IPS-18c (cell line): ENCODE measurements at regions not wholly inside any gene's neighbourhood (a gene's known extent, or its start where the extent isn't known, plus 50 kb on each side); places are given as distances from the start of the nearest gene placed in this dataset.

Source experiments
- H3K4me3 ChIP-seq: 2 replicates; pipeline ENCODE4 v1.7.0; 2013; ENCODE audit warnings: low read depth, mild to moderate bottlenecking, low read length, moderate library complexity; ENCODE audit not compliant: insufficient read depth
- H3K9me3 ChIP-seq: one replicate; pipeline ENCODE4 v1.6.1; 2013; ENCODE audit warnings: mild to moderate bottlenecking, low read length, moderate library complexity; ENCODE audit not compliant: control insufficient read depth, insufficient read depth

DNA sequence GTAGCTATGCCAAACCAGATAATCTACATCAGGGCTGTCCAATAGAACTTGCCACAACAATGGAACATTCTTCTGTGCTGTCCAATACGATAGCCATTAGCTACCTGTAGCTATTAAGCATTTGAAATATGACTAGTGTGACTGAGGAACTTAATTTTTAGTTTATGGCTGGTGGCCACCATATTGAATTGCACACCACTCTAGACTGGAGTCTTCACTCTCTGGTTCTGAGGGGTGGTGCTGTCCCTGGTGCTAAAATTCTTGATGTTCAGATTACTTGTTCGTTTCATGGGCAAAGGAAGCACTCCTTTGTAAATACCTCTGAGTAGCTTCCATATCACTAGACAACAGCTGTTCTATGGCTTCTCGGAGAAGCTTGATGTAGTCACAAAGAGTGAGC is 296.6 kb downstream of the NPIPA8 start:
- no peaks in the 10 kb centered on the region for H3K9me3 ChIP-seq
- H3K4me3 ChIP-seq: no peak overlapping the region

DNA sequence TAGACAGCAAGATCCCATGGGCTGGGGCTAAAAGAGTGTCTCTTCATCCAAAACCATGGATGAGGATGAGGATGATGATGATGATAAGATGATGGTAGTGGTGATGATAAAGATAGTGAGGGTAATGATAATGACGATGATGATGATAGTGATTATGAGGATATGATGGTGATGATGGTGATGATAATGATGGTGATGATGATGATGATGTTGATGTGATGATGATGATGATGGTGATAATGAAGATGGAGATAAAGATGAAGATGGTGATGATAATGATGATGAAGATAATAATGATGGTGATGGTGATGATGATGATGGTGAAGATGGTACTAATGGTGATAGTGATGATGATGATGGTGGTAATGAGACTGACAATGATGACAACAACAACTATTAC is 299.5 kb downstream of the NPIPA8 start:
- no peaks in the 10 kb centered on the region for H3K9me3 ChIP-seq
- H3K4me3 ChIP-seq: no peak overlapping the region

DNA sequence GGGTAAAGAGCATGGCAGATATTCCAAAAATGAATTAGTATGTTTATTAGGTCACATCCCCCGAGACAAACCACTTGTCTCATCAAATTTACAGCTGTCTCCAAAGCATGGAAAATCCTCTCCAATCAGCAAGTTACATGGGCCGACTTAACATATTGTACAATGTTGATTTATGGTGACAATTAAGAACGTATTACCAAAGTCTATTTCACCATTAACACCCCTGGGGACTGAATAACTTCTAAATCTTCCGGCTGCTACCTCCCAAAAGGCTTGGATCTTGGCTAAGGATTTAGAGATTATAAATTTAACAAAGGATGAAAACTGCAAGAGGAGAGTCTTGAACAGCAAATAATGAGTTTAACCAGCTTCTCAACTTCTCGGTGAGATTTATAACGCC is 311.9 kb downstream of the NPIPA8 start:
- no peak overlapping the region for H3K4me3 ChIP-seq
- H3K9me3 ChIP-seq: no peaks in the 10 kb centered on the region

DNA sequence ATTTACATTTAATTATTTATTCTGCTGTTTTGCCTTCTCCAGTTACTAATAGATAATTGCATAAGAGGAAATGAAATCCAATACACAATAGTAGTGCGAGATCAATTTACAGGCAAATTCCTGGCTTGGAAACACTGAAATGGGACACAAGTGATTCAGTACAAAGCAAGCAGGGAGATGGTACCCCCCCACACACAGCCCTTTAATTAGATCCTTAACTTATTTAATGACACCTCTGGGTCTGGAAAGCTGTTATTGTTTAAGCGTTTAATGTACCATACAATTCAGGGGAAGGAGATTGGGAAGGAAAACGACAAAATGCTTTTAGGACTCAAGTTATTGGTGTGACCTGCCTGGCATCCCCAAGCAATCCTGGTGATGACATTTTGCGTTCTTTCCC is 318.2 kb downstream of the NPIPA8 start:
- H3K9me3 ChIP-seq: no peaks in the 10 kb centered on the region
- H3K4me3 ChIP-seq: no peak overlapping the region

DNA sequence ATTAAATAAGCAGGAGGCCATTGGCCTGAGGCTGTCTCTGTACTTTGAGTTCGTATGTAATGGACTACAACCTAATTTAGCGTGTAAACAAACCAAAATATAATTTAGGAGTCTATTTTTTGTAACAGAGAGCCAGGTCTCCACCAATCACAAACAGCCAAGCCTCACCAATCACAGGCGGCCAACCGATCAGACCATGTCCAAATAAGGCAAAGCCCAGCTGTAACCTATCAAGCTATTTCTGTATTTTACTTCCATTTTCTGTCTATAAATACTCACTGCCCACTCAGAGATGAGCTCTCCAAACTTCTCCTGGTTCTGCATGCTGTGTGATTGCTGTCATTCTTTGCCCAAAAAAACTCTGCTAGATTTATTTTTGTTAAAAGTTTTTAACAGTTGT is 322.7 kb downstream of the NPIPA8 start:
- no peaks in the 10 kb centered on the region for H3K9me3 ChIP-seq
- H3K4me3 ChIP-seq: no peak overlapping the region

DNA sequence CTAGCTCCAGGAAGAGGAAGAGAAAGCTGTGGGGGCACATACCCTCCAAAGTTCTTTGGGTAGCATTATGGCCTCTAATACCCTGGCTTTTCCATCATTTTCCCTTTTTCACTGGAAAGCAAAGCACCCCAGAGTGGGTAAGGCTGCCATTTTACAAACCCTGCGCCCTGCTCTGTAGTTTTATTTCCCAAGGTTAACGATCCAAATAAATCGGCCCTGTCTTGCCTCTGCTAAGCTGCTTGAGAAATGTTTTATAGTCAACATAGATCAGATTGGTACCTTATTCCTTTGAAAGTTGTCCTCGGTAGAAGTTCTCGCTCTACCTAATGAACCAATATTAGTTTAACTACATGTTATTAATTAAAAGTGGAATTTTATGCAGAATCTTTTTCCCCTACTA is 328.2 kb downstream of the NPIPA8 start:
- no peaks in the 10 kb centered on the region for H3K9me3 ChIP-seq
- no peak overlapping the region for H3K4me3 ChIP-seq

DNA sequence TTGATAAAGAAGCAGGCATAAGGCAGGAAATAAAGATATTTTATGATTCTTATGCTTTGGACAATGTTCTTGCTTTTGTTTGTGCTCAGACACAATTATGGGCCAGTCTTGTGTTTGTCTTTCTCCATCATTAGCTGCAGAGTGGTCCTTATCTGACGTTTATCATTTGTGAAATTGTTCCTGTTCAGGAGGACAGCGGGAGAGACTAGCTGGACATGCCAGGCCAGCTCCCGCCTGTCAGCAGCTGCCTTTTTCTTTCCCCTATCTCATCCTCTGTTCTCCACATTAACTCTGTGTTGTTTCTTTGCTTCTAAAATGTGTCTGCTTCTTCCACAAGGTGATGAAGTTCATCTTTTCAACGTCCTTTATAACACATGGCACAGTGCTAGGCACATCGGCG is 333.5 kb downstream of the NPIPA8 start:
- H3K4me3 ChIP-seq: no peak overlapping the region
- no peaks in the 10 kb centered on the region for H3K9me3 ChIP-seq

DNA sequence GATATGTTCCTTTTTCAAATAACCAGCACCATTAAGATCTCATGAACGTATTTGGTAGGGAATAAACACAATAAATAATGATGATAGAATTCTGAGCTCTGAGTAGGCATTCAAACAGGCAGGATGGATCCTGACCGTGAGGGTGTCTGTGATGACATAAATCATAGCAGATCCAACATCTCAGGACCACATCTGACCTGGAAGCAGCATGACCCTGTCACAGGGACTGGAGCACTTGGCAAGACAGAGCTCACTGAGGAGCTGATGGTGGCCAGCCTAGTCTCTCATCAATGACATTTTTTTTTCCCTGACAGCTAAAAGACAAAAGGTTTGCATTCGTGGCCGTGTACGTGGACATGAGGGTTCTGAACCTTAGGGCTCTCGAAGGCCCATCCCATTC is 337.5 kb downstream of the NPIPA8 start:
- Histone ChIP-seq H3K4me3 (no peak overlapping the region), H3K9me3 (no peaks in the 10 kb centered on the region)

DNA sequence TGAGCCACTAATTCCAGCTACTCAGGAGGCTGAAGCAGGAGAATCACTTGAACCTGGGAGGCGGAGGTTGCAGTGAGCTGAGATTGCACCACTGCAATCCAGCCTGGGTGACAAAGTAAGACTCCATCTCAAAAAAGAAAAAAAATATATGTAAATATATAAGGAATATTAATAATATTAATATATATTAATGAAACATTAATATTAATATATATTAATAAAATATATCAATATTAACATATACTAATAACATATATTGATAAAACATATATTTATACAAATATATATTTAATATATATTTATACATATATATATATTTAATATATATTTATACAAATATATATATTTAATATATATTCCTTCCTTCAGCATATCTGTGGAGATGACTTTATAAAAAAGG is 338.0 kb downstream of the NPIPA8 start:
- Histone ChIP-seq H3K4me3 (no peak overlapping the region), H3K9me3 (no peaks in the 10 kb centered on the region)

DNA sequence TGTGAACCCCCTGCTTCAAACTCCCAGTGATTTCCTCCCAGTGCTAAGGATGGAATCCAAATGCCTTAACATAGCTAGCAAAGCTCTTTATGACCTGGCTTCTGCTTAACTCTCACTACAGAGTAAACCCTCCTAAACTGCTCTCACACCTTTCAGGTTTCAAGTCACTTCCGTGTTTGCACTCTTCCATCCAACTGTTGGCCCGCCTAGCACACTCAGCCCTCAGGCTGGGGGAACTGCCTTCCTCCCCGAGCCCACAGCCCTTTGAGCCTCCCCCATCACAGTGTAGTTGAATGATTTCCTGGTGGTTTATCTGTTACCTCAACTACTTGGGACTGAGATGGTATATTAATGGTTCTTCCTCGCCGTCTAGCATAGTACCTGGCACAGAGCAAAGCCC is 342.5 kb downstream of the NPIPA8 start:
- H3K9me3 ChIP-seq: no peaks in the 10 kb centered on the region
- no peak overlapping the region for H3K4me3 ChIP-seq

DNA sequence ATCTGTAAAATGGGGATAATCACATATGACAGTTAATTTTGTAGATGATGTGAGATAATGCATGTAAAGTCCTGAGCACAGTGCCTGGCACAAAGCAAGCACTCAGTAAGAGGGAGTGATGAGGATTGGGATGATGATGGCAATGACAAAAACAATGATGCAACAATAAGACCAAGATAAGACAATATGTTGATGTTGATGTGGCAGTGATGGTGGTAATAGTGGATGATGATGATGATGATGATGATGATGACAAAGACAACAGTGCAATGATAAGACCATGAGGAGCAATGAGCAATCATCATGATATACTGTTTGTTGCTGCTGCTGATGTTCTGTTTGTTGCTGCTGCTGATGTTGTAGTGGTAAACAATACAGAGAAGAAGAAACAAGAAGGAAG is 344.1 kb downstream of the NPIPA8 start:
- Histone ChIP-seq H3K4me3 (no peak overlapping the region), H3K9me3 (no peaks in the 10 kb centered on the region)

DNA sequence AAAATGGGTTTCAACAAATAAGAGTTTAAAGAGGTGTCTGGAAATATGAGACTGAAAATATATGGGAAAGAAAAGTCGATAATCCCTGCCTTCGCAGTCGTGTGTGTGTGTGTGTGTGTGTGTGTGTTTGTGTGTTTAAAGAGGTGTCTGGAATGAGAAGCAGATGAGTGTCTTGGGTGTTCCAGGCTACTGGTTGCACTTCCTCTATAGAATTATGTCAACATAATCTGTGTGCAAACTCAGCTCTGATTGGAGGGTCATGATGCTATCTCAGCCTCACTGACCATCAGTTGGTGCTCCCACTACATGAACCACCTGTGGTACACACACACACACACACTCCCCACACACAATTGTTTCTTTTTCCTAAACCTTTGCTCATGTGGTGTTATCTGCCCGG is 347.3 kb downstream of the NPIPA8 start:
- Histone ChIP-seq H3K4me3 (no peak overlapping the region), H3K9me3 (no peaks in the 10 kb centered on the region)

DNA sequence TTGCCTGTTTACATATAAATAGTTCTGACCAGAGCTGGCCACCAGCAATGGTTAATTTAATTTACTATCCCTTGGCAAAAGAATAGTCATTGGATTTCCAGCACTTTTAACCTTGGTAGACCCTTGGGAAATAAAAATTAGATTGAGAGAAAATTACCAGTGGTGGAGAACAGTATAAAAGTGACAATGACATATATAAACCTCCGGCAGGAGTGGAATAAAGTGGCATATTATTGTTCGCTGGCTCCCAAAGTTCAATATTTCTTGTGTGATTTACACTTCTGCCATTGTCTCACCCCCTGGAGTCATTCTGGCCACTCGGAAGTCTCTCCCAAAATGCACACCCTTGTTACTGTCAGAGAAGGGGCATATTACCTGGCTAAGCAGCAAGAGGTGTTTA is 347.7 kb downstream of the NPIPA8 start:
- H3K9me3 ChIP-seq: no peaks in the 10 kb centered on the region
- no peak overlapping the region for H3K4me3 ChIP-seq

DNA sequence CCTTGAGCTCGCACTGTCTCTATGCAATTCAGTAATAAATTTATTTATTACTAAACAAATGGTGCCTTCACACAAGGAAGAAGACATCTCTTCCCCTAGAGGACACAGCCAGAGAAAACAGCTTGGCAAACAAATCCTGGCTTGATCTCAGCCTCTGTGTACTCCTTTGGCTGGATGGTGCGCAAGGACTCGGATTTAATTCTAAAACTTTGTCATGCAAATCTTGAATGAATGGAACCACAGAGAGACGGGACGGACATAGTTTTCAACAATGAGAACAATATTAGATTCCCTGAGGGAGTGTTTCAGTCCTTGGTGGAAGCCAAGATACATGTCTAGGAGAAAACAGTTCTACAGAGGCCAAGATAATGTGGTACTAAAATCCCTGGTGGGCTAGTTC is 349.5 kb downstream of the NPIPA8 start:
- H3K4me3 ChIP-seq: no peak overlapping the region
- no peaks in the 10 kb centered on the region for H3K9me3 ChIP-seq

DNA sequence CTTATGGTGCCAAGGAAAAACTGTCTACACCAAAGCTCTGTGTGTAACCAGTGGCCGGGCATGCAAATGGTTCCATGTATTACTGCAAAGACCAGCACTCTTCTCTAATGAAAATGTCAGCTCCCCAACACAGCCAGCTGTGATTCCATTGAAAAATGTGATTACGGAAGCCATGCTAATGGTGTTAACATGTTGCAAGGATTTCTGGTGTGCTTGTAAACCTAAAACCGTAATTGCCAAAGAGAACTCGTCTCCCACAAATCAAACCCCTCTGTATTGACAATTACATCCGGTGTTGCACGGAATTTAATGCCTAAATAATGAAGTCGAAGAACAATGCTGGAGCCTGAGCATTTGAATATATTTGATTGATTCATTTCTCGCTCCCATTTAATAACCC is 351.7 kb downstream of the NPIPA8 start:
- H3K9me3 ChIP-seq: no peaks in the 10 kb centered on the region
- H3K4me3 ChIP-seq: no peak overlapping the region

DNA sequence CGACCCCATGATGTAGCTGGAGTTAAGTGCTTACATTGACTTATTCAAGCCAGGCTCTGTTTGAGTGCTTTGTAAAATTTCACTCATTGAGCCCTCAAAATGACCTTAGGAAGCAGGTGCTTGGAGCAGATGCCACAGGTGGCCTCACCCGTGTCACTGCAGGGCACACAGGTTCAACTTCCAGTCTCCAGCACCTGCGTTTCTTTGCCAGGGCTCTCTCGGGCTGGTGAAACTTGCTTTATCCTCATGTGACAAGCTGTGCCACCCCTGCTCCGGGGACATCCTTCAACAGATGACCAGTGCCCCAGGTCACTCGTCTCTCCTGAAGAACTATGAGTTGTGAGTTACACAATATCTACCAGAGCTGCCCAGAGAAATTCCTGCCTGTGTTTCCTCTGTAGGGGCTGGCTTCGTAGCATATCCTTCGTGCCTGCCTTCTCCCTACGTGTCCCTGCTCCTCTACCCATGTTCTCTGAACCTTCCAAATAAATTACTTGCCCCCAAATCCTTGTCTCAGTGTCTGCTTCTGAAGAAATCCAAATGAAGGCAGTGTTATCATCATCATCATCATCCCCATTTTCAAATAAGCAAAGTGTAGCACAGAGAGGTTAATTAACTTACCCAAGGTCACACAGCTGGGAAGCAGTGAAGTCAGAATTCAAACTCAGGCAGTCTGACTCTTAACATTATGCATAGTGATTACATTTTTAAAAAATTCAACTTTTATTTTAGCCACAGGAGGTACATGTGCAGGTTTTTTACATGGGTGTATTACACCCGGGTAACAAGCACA is 352.5 kb downstream of the NPIPA8 start:
- Histone ChIP-seq H3K9me3 (no peaks in the 10 kb centered on the region), H3K4me3 (no peak overlapping the region)

DNA sequence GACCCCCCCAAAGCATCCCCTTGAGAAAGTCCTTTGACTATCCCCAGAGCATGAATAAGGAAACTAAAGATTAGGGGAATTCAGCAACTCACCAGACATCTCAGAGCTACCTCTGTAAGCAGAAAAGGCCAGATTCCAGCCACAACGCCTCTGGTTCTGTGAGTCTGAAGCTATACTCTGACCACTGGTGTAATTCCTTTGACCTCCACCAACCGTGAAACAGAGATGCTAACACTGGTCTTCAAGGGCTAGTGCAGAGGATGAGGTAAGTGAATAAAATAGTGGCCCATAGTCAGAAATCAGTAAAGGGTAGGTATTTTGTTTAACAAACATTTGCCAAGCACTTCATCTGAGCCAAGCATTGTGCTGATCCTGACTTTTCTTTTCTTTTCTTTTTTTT is 353.4 kb downstream of the NPIPA8 start:
- no peak overlapping the region for H3K4me3 ChIP-seq
- no peaks in the 10 kb centered on the region for H3K9me3 ChIP-seq

DNA sequence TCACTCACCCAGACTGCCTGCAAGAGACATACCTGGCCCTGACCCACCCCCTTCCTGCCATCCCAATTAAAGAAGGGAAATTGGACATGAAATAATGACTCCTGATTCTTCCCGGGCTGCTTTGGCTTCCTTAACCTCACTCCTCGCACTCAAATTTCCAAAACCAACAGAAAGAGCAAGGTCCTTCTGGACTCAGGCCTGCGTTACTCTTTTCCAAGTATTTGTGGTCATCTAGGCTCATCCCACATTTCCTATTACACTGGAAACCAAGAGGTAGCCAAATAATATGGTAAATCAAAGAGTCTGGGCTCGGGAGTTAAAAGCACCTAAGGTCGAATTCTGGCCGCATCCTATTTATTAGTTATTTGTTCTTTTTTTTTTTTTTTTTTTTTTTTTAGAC is 359.3 kb downstream of the NPIPA8 start:
- Histone ChIP-seq H3K4me3 (no peak overlapping the region), H3K9me3 (no peaks in the 10 kb centered on the region)

DNA sequence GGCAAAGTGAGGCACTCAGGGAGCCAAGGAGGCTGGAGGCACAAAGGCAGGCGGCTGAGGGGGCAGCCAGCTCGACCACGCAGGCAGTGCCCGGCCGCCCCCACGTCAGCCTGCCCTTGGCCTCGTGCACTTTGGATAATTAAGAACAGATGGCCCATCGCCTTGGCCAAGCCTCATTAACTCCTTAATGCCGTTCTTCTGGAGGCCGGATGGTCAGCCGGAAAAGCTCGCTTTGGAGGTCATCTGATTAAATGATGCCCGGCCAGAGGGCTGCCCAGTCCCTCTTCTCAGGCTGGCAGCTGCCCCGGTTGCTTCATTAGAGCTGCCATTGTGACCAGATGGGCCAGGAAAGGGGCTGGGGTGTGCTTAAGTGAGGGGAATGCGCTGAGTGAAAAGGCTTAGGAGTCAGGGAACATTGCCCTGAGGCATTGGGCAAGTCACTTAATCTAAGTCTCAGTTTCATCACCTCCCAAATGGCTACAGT is 364.0 kb downstream of the NPIPA8 start:
- no peaks in the 10 kb centered on the region for H3K9me3 ChIP-seq

More for the DNA sequence above, 364.0 kb downstream of the NPIPA8 start:
- no peak overlapping the region for H3K4me3 ChIP-seq
